ENCODE measurements at regions not wholly inside any gene's neighbourhood (a gene's known extent, or its start where the extent isn't known, plus 50 kb on each side); places are given as distances from the start of the nearest gene placed in this dataset.

DNA sequence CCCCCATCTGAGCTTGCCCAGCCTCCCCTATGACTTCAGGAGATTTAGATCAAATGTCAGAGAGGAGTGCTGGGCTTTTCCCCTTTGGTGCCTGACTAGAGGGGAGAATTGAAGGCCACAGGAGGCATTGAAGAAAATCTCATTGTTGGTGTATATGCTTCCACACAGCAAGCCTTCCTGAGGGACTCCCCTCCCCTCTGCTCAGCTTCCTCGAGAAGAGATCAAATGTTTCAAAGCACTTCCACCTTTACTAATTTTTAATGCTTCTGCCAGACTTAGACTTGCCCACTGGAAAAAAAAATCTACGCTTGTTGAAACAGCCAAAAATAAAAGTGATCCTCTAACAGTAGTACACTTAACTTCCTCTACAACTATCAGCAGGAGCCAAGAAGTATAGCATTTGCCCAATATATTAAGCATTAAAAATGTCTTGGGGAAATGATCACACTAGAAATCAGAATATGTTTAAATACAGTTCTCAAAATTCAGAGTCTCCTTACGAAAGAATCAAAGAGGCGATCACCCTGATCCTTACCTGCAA is 79.3 kb downstream of the FZD1 start:
- no peak for TF ChIP-seq TEAD4 (IDR thresholded peaks at IDR 0.05)
- no peak for TF ChIP-seq NFIC (IDR thresholded peaks at IDR 0.05)
- TF ChIP-seq FOXM1 (IDR thresholded peaks at IDR 0.05; ENCODE audit: borderline replicate concordance, low read depth) = no peak
- TF ChIP-seq CEBPB (IDR thresholded peaks at IDR 0.05) = no peak
- TF ChIP-seq, protein P1, sequence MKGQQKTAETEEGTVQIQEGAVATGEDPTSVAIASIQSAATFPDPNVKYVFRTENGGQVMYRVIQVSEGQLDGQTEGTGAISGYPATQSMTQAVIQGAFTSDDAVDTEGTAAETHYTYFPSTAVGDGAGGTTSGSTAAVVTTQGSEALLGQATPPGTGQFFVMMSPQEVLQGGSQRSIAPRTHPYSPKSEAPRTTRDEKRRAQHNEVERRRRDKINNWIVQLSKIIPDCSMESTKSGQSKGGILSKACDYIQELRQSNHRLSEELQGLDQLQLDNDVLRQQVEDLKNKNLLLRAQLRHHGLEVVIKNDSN (IDR thresholded peaks at IDR 0.05) = no peak
- TF ChIP-seq, protein P2, sequence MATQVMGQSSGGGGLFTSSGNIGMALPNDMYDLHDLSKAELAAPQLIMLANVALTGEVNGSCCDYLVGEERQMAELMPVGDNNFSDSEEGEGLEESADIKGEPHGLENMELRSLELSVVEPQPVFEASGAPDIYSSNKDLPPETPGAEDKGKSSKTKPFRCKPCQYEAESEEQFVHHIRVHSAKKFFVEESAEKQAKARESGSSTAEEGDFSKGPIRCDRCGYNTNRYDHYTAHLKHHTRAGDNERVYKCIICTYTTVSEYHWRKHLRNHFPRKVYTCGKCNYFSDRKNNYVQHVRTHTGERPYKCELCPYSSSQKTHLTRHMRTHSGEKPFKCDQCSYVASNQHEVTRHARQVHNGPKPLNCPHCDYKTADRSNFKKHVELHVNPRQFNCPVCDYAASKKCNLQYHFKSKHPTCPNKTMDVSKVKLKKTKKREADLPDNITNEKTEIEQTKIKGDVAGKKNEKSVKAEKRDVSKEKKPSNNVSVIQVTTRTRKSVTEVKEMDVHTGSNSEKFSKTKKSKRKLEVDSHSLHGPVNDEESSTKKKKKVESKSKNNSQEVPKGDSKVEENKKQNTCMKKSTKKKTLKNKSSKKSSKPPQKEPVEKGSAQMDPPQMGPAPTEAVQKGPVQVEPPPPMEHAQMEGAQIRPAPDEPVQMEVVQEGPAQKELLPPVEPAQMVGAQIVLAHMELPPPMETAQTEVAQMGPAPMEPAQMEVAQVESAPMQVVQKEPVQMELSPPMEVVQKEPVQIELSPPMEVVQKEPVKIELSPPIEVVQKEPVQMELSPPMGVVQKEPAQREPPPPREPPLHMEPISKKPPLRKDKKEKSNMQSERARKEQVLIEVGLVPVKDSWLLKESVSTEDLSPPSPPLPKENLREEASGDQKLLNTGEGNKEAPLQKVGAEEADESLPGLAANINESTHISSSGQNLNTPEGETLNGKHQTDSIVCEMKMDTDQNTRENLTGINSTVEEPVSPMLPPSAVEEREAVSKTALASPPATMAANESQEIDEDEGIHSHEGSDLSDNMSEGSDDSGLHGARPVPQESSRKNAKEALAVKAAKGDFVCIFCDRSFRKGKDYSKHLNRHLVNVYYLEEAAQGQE (IDR thresholded peaks at IDR 0.05; ENCODE audit: low read depth) = no peak
- no peak for TF ChIP-seq TAF1 (IDR thresholded peaks at IDR 0.05; ENCODE audit: low read depth)
- no peak for TF ChIP-seq ZBTB7A (IDR thresholded peaks at IDR 0.05; ENCODE audit: low read depth)
- no peak for TF ChIP-seq TCF12 (IDR thresholded peaks at IDR 0.05; ENCODE audit: low read depth)
- TF ChIP-seq RAD21 (IDR thresholded peaks at IDR 0.05; ENCODE audit: low read depth) = no peak

DNA sequence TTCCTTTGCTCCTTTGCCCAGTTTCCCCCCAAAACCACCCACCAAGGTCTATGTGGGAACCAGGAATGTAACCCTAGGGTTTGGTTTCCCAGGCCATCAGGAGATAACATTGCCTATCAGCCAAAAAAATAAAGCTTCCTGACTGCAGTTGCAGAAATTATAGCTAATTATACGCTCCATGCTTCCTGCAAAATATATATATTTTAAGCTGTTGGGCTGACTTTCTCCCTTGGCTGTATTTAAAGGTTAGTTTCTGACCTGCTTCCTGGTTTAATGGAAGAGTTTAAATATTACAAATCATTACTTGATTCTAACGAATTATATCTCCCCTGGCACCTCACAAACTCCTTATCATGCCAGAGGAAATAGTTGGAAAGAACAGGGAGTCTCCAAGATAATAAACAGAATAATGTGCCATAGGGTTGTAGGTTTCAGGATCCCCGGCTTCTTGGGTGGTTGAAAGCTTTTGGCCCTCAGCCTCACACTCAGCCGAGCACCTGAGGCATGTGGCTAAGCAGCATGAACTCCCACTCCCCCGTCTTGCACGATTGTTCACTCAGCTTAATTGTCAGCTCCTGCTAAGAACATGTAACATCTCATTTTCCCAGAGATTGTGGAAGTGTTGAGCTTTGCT is 79.9 kb downstream of the FZD1 start:
- TF ChIP-seq TAF1 (IDR thresholded peaks at IDR 0.05; ENCODE audit: low read depth) = no peak
- TF ChIP-seq, protein P3, sequence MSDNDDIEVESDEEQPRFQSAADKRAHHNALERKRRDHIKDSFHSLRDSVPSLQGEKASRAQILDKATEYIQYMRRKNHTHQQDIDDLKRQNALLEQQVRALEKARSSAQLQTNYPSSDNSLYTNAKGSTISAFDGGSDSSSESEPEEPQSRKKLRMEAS (IDR thresholded peaks at IDR 0.05) = no peak
- no peak for TF ChIP-seq CEBPB (IDR thresholded peaks at IDR 0.05)
- TF ChIP-seq RAD21 (IDR thresholded peaks at IDR 0.05; ENCODE audit: low read depth) = no peak
- TF ChIP-seq, protein P1 (IDR thresholded peaks at IDR 0.05) = no peak
- TF ChIP-seq TCF12 (IDR thresholded peaks at IDR 0.05; ENCODE audit: low read depth) = no peak
- TF ChIP-seq TEAD4 (IDR thresholded peaks at IDR 0.05) = no peak
- no peak for TF ChIP-seq NFIC (IDR thresholded peaks at IDR 0.05)
- no peak for TF ChIP-seq EP300 (IDR thresholded peaks at IDR 0.05; ENCODE audit: borderline replicate concordance)

DNA sequence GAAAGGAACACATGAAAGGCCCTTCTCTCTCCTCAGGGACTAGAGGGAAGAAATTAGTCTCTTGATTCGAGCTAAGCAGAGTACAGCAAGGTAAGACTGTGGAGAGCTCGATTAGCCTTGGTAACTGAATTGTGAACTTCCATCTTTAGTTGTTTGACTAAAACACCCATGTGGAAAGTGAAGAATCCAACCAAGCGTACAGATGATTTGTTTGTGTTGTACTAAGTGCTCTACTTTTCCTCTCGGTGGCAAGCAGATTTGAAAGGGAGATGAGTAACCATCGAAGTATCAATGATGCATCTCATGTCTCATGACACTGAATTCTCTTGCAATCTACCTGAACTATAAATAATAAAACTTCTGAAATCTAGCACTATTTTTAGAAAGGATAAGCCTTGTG is 80.7 kb downstream of the FZD1 start:
- TF ChIP-seq, protein P3 (IDR thresholded peaks at IDR 0.05) = no peak
- TF ChIP-seq, protein P1 (IDR thresholded peaks at IDR 0.05) = no peak
- TF ChIP-seq TAF1 (IDR thresholded peaks at IDR 0.05; ENCODE audit: low read depth) (no peak), RAD21 (IDR thresholded peaks at IDR 0.05; ENCODE audit: low read depth) (no peak), FOXM1 (IDR thresholded peaks at IDR 0.05; ENCODE audit: borderline replicate concordance, low read depth) (no peak), CEBPB (IDR thresholded peaks at IDR 0.05) (no peak), TEAD4 (IDR thresholded peaks at IDR 0.05) (no peak), YY1 (IDR thresholded peaks at IDR 0.05; ENCODE audit: low read depth) (no peak), EGR1 (IDR thresholded peaks at IDR 0.05) (no peak), NFIC (IDR thresholded peaks at IDR 0.05) (no peak), TCF12 (IDR thresholded peaks at IDR 0.05; ENCODE audit: low read depth) (no peak), EP300 (IDR thresholded peaks at IDR 0.05; ENCODE audit: borderline replicate concordance) (no peak), ZBTB7A (IDR thresholded peaks at IDR 0.05; ENCODE audit: low read depth) (no peak), CREB1 (IDR thresholded peaks at IDR 0.05; ENCODE audit: low read depth) (no peak)
- TF ChIP-seq, protein P2 (IDR thresholded peaks at IDR 0.05; ENCODE audit: low read depth) = no peak

DNA sequence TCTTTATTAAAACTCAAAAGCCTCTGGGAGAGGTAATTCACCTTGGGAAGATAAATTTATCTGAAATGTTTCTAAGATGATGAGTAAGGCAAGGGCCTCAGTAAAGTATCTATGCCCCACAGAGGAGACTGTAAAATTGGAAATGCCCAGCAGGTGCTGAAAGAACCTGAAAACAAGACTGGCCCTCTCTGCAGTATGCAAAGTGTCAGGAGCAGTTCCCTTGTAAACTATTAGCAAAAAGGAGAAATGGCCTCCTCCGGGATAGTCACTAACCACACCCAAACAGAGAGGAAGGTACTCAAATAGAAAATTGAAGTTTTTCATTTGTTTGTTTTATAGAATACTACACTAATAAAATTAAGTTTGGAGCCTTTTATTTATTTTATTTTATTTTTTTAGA is 81.2 kb downstream of the FZD1 start:
- TF ChIP-seq, protein P2 (IDR thresholded peaks at IDR 0.05; ENCODE audit: low read depth) = no peak
- TF ChIP-seq, protein P3 (IDR thresholded peaks at IDR 0.05) = no peak

All from Ishikawa (cell line).